Neural progenitor cell (in vitro differentiated cells): ENCODE measurements at regions not wholly inside any gene's neighbourhood (a gene's known extent, or its start where the extent isn't known, plus 50 kb on each side); places are given as distances from the start of the nearest gene placed in this dataset.

ENCODE experiments used
- EZH2 ChIP-seq: fragments of 200-600 bp; sonication (generic); IDR thresholded peaks from 2 replicates; pipeline ENCODE4 v1.6.1; 2017; ENCODE audit warnings: antibody characterized with exemption, mild to moderate bottlenecking, moderate library complexity
- TF ChIP-seq, protein P1 (sequence below): fragments of 200-600 bp; sonication (generic); IDR thresholded peaks from 2 replicates; pipeline ENCODE4 v1.5.1; 2017; ENCODE audit warnings: antibody characterized with exemption, mild to moderate bottlenecking

DNA sequence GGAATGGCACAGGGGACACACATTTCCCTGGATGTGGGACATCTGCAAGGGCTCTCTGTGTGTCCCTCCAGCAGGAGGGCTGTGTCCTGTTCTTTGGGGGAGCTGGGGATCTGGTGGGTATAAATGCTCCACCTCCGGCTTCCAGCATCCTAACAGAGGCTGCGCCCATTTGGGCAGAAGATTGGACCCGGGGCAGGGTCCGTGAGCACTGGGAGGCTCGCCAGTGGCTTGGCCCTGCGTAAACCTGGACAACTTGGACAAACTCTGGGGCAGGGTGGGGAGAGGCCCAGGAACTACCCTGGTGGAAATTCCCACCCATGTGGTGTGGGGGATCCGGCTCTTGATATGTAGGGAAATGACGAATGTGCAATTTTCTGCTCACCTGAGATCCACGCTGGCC lies 80.9 kb downstream of the GADD45G start:
- TF ChIP-seq, protein P1, sequence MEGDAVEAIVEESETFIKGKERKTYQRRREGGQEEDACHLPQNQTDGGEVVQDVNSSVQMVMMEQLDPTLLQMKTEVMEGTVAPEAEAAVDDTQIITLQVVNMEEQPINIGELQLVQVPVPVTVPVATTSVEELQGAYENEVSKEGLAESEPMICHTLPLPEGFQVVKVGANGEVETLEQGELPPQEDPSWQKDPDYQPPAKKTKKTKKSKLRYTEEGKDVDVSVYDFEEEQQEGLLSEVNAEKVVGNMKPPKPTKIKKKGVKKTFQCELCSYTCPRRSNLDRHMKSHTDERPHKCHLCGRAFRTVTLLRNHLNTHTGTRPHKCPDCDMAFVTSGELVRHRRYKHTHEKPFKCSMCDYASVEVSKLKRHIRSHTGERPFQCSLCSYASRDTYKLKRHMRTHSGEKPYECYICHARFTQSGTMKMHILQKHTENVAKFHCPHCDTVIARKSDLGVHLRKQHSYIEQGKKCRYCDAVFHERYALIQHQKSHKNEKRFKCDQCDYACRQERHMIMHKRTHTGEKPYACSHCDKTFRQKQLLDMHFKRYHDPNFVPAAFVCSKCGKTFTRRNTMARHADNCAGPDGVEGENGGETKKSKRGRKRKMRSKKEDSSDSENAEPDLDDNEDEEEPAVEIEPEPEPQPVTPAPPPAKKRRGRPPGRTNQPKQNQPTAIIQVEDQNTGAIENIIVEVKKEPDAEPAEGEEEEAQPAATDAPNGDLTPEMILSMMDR: no peak
- no peak for TF ChIP-seq EZH2
